ENCODE measurements at regions not wholly inside any gene's neighbourhood (a gene's known extent, or its start where the extent isn't known, plus 50 kb on each side); places are given as distances from the start of the nearest gene placed in this dataset.

- no peak for TF ChIP-seq CTCF (IDR thresholded peaks at IDR 0.05)
- no peak for TF ChIP-seq EZH2 (IDR thresholded peaks at IDR 0.05; ENCODE audit: borderline replicate concordance, insufficient read depth, low read depth, low read length, poor library complexity, severe bottlenecking)
Measured at GRCh38 chr21:41643246-41643966, 123.4 kb downstream of the RIPK4 start.
